ENCODE measurements at regions not wholly inside any gene's neighbourhood (a gene's known extent, or its start where the extent isn't known, plus 50 kb on each side); places are given as distances from the start of the nearest gene placed in this dataset.

- no peak for DNase-seq (ENCODE audit: low read depth)
Observed at GRCh38 chr5:4942831-4943178, 197.3 kb upstream of the ADAMTS16 start.

- no peak for DNase-seq (ENCODE audit: low read depth)
Observed at GRCh38 chr5:4945296-4945695, 194.8 kb upstream of the ADAMTS16 start.

GRCh38 chr5:4947106-4947505 is 193.0 kb upstream of the ADAMTS16 start:
- no peak for DNase-seq (ENCODE audit: low read depth)

- DNase-seq (ENCODE audit: low read depth) = no peak
Observed at GRCh38 chr5:4947893-4948536, 192.1 kb upstream of the ADAMTS16 start.

GRCh38 chr5:4949108-4949507 is 191.0 kb upstream of the ADAMTS16 start:
- no peak for DNase-seq (ENCODE audit: low read depth)

GRCh38 chr5:4953576-4953975 is 186.6 kb upstream of the ADAMTS16 start:
- DNase-seq (ENCODE audit: low read depth) = no peak

- no peak for DNase-seq (ENCODE audit: low read depth)
Observed at GRCh38 chr5:4954048-4954447, 186.1 kb upstream of the ADAMTS16 start.

GRCh38 chr5:4963265-4963664 is 176.9 kb upstream of the ADAMTS16 start:
- DNase-seq (ENCODE audit: low read depth) = no peak

- no peak for DNase-seq (ENCODE audit: low read depth)
Observed at GRCh38 chr5:4969351-4969750, 170.8 kb upstream of the ADAMTS16 start.

- no peak for DNase-seq (ENCODE audit: low read depth)
Observed at GRCh38 chr5:4970171-4970570, 170.0 kb upstream of the ADAMTS16 start.

GRCh38 chr5:4976902-4977301 is 163.2 kb upstream of the ADAMTS16 start:
- no peak for DNase-seq (ENCODE audit: low read depth)

- no peak for DNase-seq (ENCODE audit: low read depth)
Observed at GRCh38 chr5:4977416-4978110, 162.6 kb upstream of the ADAMTS16 start.

- DNase-seq (ENCODE audit: low read depth) = no peak
Observed at GRCh38 chr5:4980201-4980600, 159.9 kb upstream of the ADAMTS16 start.

- no peak for DNase-seq (ENCODE audit: low read depth)
Observed at GRCh38 chr5:4981608-4982007, 158.5 kb upstream of the ADAMTS16 start.

GRCh38 chr5:4983701-4984100 is 156.4 kb upstream of the ADAMTS16 start:
- no peak for DNase-seq (ENCODE audit: low read depth)

GRCh38 chr5:4984461-4984860 is 155.7 kb upstream of the ADAMTS16 start:
- no peak for DNase-seq (ENCODE audit: low read depth)

- DNase-seq (ENCODE audit: low read depth) = no peak
Observed at GRCh38 chr5:4987431-4987830, 152.7 kb upstream of the ADAMTS16 start.

GRCh38 chr5:4989118-4989517 is 151.0 kb upstream of the ADAMTS16 start:
- DNase-seq (ENCODE audit: low read depth) = no peak

GRCh38 chr5:4990017-4990416 is 150.1 kb upstream of the ADAMTS16 start:
- no peak for DNase-seq (ENCODE audit: low read depth)

- no peak for DNase-seq (ENCODE audit: low read depth)
Observed at GRCh38 chr5:4990462-4990861, 149.7 kb upstream of the ADAMTS16 start.

GRCh38 chr5:4991925-4992324 is 148.2 kb upstream of the ADAMTS16 start:
- no peak for DNase-seq (ENCODE audit: low read depth)

GRCh38 chr5:4995014-4995413 is 145.1 kb upstream of the ADAMTS16 start:
- DNase-seq (ENCODE audit: low read depth) = peak; percentile 59

GRCh38 chr5:5005353-5005752 is 134.8 kb upstream of the ADAMTS16 start:
- DNase-seq (ENCODE audit: low read depth) = no peak

GRCh38 chr5:5006548-5006947 is 133.6 kb upstream of the ADAMTS16 start:
- no peak for DNase-seq (ENCODE audit: low read depth)

All from EH (cell line).